ENCODE measurements at regions not wholly inside any gene's neighbourhood (a gene's known extent, or its start where the extent isn't known, plus 50 kb on each side); places are given as distances from the start of the nearest gene placed in this dataset.
"Not testable (repeated sequence)": the region's sequence is repeated elsewhere in the genome, so short reads cannot be mapped to it uniquely, and the experiment has no call there.

DNA sequence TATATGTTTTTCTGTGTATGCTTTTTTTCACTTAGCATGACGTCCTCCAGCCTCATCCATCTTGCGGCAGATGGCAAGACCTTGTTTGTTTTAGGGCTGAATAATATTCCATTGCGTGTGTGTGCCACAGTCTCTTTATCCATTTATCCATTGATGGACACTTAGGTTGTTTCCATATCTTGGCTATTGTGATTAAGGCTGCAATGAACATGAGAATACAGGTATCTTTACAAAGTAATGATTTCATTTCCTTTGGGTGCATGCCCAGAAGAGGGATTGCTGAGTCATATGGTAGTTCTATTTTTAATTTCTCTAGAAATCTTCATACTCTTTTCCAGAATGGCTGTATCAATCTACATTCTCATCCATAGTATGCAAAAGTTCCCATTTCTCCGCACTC, 85.3 kb upstream of the ADCY2 start:
- not testable (repeated sequence) for DNase-seq

GRCh38 chr5:7315118-7315517, 80.8 kb upstream of the ADCY2 start:
- DNase-seq, result no peak

- no peak for DNase-seq
Observed at GRCh38 chr5:7317751-7318150, 78.2 kb upstream of the ADCY2 start.

DNA sequence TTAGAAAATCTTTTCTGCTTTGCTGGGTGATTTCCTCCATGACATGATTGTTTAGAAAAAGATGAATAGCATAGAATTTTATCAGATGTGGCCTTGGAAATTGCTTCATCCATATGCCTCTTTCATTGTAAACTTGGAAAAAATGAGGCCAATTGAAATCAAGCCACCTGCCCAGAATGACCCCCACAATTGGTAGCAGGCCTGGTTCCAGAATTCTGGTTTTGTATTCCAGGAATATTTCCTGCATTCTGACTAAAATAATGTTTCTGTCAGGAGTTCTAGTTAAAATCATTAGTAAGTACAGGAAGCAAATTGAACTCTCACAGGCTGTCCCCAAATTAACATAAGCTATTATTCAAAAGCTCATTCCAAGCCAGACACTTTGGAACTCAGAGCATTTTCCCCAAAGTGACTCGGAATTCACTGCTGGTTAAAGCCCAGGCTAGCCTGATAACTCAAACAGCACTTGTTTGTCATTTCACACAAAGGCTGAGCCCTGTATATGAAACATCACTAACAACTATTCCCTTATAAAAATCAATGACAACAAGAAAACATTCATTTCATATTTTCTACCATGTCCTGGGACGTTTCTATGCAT, 75.1 kb upstream of the ADCY2 start:
- no peak for DNase-seq

DNA sequence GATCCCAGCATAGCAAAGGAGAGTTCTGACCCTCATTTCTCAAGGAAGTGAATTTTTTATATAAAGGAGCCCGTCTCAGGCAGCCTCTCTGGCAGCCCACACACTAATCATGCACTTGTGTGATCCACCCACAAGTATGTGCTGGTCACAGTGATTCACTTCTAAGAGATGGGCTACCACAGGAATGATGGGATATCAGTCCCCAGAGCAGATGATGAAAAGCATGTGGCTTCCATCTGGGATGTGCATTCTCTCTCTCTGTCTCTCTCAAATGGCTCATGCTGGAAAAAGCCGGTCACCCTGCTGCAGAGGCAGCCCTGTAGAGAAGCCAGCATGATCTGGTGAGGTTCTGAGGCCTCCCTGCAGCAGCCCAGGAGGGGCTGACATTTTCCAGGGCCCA, 74.2 kb upstream of the ADCY2 start:
- DNase-seq, result no peak

GRCh38 chr5:7324919-7325318, 71.0 kb upstream of the ADCY2 start:
- no peak for DNase-seq

DNA sequence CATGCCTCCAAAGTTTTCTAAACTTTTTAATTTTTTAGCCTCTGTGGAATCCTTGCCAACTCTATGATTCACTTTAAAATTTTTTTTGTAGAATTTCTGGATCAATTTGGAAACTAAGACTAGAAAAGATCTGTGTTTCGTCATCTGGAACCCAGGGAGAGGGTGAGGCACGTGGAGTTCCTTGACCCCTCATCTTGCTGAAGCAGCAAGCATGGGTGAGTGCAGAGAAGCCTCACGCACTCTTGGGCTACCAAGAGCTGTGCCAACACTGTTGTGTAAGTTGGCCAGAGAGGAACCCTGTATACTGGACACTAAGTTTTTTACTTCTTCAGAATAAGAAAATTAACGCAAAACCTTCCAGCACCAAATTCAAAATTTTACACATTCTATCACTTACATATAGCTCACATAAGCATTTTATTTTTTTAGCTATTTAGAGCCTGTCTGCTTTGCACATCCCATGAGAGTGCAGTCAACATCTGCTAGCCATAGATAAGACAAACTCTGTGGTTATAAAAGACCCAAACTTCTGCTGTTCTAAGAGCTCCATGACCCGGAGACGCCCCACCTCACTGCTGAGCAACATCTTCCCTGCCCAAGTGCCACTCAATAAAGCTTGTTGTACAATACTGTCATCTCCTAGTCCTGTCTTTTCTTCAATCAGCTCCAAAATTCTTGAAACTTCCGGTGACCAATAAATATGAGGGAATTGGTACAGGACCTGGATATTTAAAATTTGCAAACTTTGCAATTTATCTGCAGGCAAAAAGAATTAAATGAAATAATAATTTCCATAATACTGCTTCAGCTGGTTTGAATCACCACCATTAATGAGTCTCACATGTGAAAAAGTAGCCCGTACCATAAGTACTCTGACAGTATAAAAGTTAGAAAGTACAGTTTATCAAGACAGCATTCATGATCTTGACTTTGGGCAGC, 69.7 kb upstream of the ADCY2 start:
- DNase-seq, result no peak

GRCh38 chr5:7329141-7329540, 66.8 kb upstream of the ADCY2 start:
- no peak for DNase-seq

- DNase-seq, result no peak
Observed at GRCh38 chr5:7329712-7330111, 66.2 kb upstream of the ADCY2 start.

- no peak for DNase-seq
Observed at GRCh38 chr5:7330256-7330655, 65.7 kb upstream of the ADCY2 start.

DNA sequence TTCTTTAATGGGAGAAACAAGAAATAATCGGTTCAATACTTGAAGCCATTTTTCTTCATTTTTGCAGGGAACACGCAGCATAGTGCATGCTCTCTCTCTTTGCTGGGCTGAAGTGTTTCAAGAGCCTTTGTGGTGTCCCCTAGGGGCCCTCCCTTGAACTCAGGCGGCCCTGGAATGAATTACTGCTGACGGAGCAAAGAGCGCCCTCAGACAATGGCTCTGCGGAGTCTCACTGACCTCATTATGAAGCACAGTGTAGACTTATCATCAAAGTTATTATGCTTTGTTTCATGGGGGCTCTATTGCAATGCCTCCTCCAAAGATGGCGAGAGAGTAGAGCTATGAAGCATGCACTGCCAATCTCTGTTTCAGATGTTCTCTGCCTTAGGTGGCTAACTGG, 64.8 kb upstream of the ADCY2 start:
- no peak for DNase-seq
